H9 (cell line): ENCODE measurements at regions not wholly inside any gene's neighbourhood (a gene's known extent, or its start where the extent isn't known, plus 50 kb on each side); places are given as distances from the start of the nearest gene placed in this dataset.

ENCODE experiments used
- DNase-seq: peaks from one replicate; pipeline ENCODE4 v3.0.0-alpha.2; 2017
- H2AFZ ChIP-seq: one replicate; pipeline ENCODE4 v1.6.1; 2013; ENCODE audit warnings: mild to moderate bottlenecking, low read length, control low read depth, moderate library complexity
- H2AK5ac ChIP-seq: 2 replicates; pipeline ENCODE4 v1.6.1; 2013; ENCODE audit warnings: low read length, control low read depth, mixed read lengths; ENCODE audit not compliant: insufficient read length
- H2BK120ac ChIP-seq: one replicate; pipeline ENCODE4 v1.6.1; 2013; ENCODE audit warnings: low read depth, mild to moderate bottlenecking, low read length, control low read depth, inconsistent platforms; ENCODE audit not compliant: poor library complexity, severe bottlenecking
- H2BK12ac ChIP-seq: 2 replicates; pipeline ENCODE4 v1.6.1; 2013; ENCODE audit warnings: low read length, control low read depth, mixed read lengths, low read depth; ENCODE audit not compliant: insufficient read length
- H2BK15ac ChIP-seq: 2 replicates; pipeline ENCODE4 v1.6.1; 2013; ENCODE audit warnings: low read depth, low read length, control low read depth
- H2BK20ac ChIP-seq: one replicate; pipeline ENCODE4 v1.6.1; 2013; ENCODE audit warnings: low read depth, mild to moderate bottlenecking, low read length, control low read depth, inconsistent platforms; ENCODE audit not compliant: poor library complexity, severe bottlenecking
- H2BK5ac ChIP-seq: 2 replicates; pipeline ENCODE4 v1.6.1; 2013; ENCODE audit warnings: low read length, control low read depth, mixed read lengths; ENCODE audit not compliant: insufficient read length
- H3K14ac ChIP-seq: 2 replicates; pipeline ENCODE4 v1.6.1; 2013; ENCODE audit warnings: low read length, control low read depth; ENCODE audit not compliant: insufficient read depth
- H3K18ac ChIP-seq: 2 replicates; pipeline ENCODE4 v1.6.1; 2013; ENCODE audit warnings: low read depth, mild to moderate bottlenecking, mixed read lengths, low read length, control low read depth; ENCODE audit not compliant: insufficient read length
- H3K23ac ChIP-seq: 2 replicates; pipeline ENCODE4 v1.6.1; 2013; ENCODE audit warnings: low read length, control low read depth, mixed read lengths, low read depth; ENCODE audit not compliant: insufficient read length
- H3K23me2 ChIP-seq: 2 replicates; pipeline ENCODE4 v1.6.1; 2013; ENCODE audit warnings: low read depth, mild to moderate bottlenecking, mixed read lengths, low read length, control low read depth; ENCODE audit not compliant: insufficient read length, poor library complexity, severe bottlenecking
- H3K27ac ChIP-seq: 2 replicates; pipeline ENCODE4 v1.5.1; 2013; ENCODE audit warnings: low read length, control low read depth, mixed read lengths, low read depth; ENCODE audit not compliant: insufficient read length
- H3K27me3 ChIP-seq: 2 replicates; pipeline ENCODE4 v1.6.1; 2013; ENCODE audit warnings: low read length, control low read depth, inconsistent platforms; ENCODE audit not compliant: insufficient read depth
- H3K4ac ChIP-seq: 2 replicates; pipeline ENCODE4 v1.6.1; 2013; ENCODE audit warnings: low read depth, mild to moderate bottlenecking, control low read depth, inconsistent platforms, low read length, moderate library complexity
- H3K4me1 ChIP-seq: 2 replicates; pipeline ENCODE4 v1.6.1; 2013; ENCODE audit warnings: low read length, control low read depth, inconsistent platforms; ENCODE audit not compliant: insufficient read depth
- H3K4me2 ChIP-seq: 2 replicates; pipeline ENCODE4 v1.6.1; 2013; ENCODE audit warnings: low read length, control low read depth, mixed read lengths; ENCODE audit not compliant: insufficient read length, insufficient read depth
- H3K56ac ChIP-seq: 2 replicates; pipeline ENCODE4 v1.6.1; 2013; ENCODE audit warnings: low read depth, mild to moderate bottlenecking, mixed read lengths, low read length, control low read depth; ENCODE audit not compliant: insufficient read length
- H3K79me1 ChIP-seq: 2 replicates; pipeline ENCODE4 v1.6.1; 2013; ENCODE audit warnings: low read depth, mild to moderate bottlenecking, moderate library complexity, low read length, control low read depth, inconsistent platforms; ENCODE audit not compliant: insufficient read depth, poor library complexity, severe bottlenecking
- H3K79me2 ChIP-seq: 2 replicates; pipeline ENCODE4 v1.6.1; 2013; ENCODE audit warnings: low read length, control low read depth, inconsistent platforms; ENCODE audit not compliant: insufficient read depth
- H3K9ac ChIP-seq: 2 replicates; pipeline ENCODE4 v1.6.1; 2013; ENCODE audit warnings: low read length, control low read depth, mixed read lengths; ENCODE audit not compliant: insufficient read length; ENCODE audit errors: extremely low read depth
- H3K9me3 ChIP-seq: one replicate; pipeline ENCODE4 v1.6.1; 2013; ENCODE audit warnings: low read depth, low read length, inconsistent platforms; ENCODE audit not compliant: control insufficient read depth
- H3T11ph ChIP-seq: one replicate; pipeline ENCODE4 v1.6.1; 2013; ENCODE audit warnings: mild to moderate bottlenecking, low read length, control low read depth, inconsistent platforms
- H4K20me1 ChIP-seq: one replicate; pipeline ENCODE4 v1.6.1; 2013; ENCODE audit not compliant: control insufficient read depth, insufficient read length, insufficient read depth
- H4K5ac ChIP-seq: 2 replicates; pipeline ENCODE4 v1.6.1; 2013; ENCODE audit warnings: low read depth, mild to moderate bottlenecking, mixed read lengths, low read length, control low read depth; ENCODE audit not compliant: insufficient read length
- H4K8ac ChIP-seq: replicated peaks from 2 replicates; pipeline ENCODE4 v1.6.1; 2013; ENCODE audit warnings: low read length, control low read depth, mixed read lengths, low read depth; ENCODE audit not compliant: insufficient read length
- H4K91ac ChIP-seq: 2 replicates; pipeline ENCODE4 v1.6.1; 2013; ENCODE audit warnings: low read depth, mild to moderate bottlenecking, moderate library complexity, mixed read lengths, low read length, control low read depth; ENCODE audit not compliant: insufficient read length
- H3K27ac Mint-ChIP-seq, 3 experiments: 2 replicates in 2 of 3; 3 replicates in 1 of 3; pipeline ENCODE4 v1.8.0; 2020 to 2021; ENCODE audit warnings: mixed read lengths in 3 of 3, mild to moderate bottlenecking in 1 of 3, moderate library complexity in 1 of 3
- H3K27me3 Mint-ChIP-seq: 2 replicates; pipeline ENCODE4 v1.8.0; 2021; ENCODE audit warnings: low read depth, mild to moderate bottlenecking, moderate library complexity, mixed read lengths
- H3K36me3 Mint-ChIP-seq, 3 experiments: 2 replicates in 2 of 3; 3 replicates in 1 of 3; pipeline ENCODE4 v1.8.0; 2020 to 2021; ENCODE audit warnings: low read depth in 3 of 3, mixed read lengths in 3 of 3; ENCODE audit not compliant: insufficient read depth in 1 of 3
- H3K4me1 Mint-ChIP-seq, 2 experiments: 2 replicates each; pipeline ENCODE4 v1.8.0; 2020; ENCODE audit warnings: mixed read lengths in 2 of 2
- H3K4me3 Mint-ChIP-seq, 2 experiments: 2 replicates in 1 of 2; 3 replicates in 1 of 2; pipeline ENCODE4 v1.8.0; 2020 to 2021; ENCODE audit warnings: mild to moderate bottlenecking in 2 of 2, mixed read lengths in 2 of 2, moderate library complexity in 1 of 2
- H3K9me3 Mint-ChIP-seq, 2 experiments: 2 replicates in 1 of 2; 3 replicates in 1 of 2; pipeline ENCODE4 v1.8.0; 2020; ENCODE audit warnings: mild to moderate bottlenecking in 2 of 2, mixed read lengths in 2 of 2, moderate library complexity in 1 of 2
- WGBS: extraction: QIAGEN DNeasy Blood & Tissue Kit; methylation state at CpG from one replicate; pipeline ENCODE4 v1.1.7; 2013; ENCODE audit warnings: missing lambda C conversion rate, low lambda C conversion rate, mixed read lengths; ENCODE audit not compliant: insufficient read length; ENCODE audit errors: extremely low coverage; 5-methylcytosine and 5-hydroxymethylcytosine counted together
- TF ChIP-seq, protein P1 (sequence below): fragments of 200-600 bp; sonication (generic); conservative IDR thresholded peaks from 3 replicates; pipeline ENCODE4 v1.8.0; 2021; ENCODE audit warnings: antibody characterized with exemption, mild to moderate bottlenecking

DNA sequence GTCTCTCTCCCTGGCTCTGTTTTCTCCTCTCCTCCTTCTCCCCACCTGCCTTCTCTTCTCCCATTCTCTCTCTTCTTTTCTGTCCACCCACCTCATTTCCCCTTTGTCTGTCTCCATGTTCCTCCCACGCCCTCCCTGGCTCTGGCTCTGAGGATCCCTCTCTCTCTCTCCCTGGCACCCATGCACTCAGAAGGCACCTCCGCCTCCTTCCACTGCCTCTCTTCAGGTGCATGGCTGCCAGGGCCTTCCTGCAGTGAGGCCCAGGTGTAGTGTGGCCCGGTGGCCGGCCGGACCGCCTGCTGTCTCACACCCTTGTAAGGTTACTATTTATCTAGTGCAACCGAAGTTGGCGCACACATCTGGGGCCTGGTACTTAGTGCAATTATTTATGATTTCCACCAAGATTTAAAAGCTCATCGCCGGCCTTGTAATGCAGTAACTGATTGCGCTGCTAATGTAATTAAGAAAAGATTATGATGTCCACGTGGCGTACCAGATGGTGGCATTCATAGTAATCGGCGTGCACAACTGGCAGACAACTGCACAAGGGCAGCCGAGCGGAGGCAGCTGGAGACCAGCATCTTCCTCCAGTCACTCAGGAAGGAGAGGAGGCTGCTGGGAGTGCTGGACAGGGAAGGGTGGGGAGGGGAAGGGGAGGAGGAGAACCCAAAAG, 50.4 kb upstream of the MVB12B start:
- no peak overlapping the region for H3K56ac ChIP-seq
- no peak overlapping the region for H4K91ac ChIP-seq
- no peak overlapping the region for H3T11ph ChIP-seq
- H3K79me2 ChIP-seq = no peaks in the 10 kb centered on the region
- H3K27ac ChIP-seq = no peak overlapping the region
- no peaks in the 10 kb centered on the region; the same call in 1 of the 2 replicates for H3K4me1 ChIP-seq
- Mint-ChIP-seq H3K9me3 (peaks cover 0 to 6% of the 10 kb centered on the region in 2 experiments; a peak in 4 of 5 replicates), H3K27ac (peak overlapping the region in 1 of 3 experiments; percentile 5; a peak in 1 of 7 replicates), H3K4me3 (no peak overlapping the region), H3K4me1 (peaks cover 11 to 15% of the 10 kb centered on the region in 2 experiments), H3K36me3 (no peaks in the 10 kb centered on the region), H3K27me3 (peaks cover 4% of the 10 kb centered on the region)
- H3K79me1 ChIP-seq = no peaks in the 10 kb centered on the region
- H3K18ac ChIP-seq = no peak overlapping the region
- H3K23ac ChIP-seq = no peak overlapping the region
- H2BK5ac ChIP-seq = no peak overlapping the region
- no peak overlapping the region for H3K9ac ChIP-seq
- H3K14ac ChIP-seq = peak overlapping the region; percentile 30; the same call in 1 of the 2 replicates
- H4K20me1 ChIP-seq = no peaks in the 10 kb centered on the region
- H2BK12ac ChIP-seq = no peak overlapping the region
- H3K27me3 ChIP-seq = no peaks in the 10 kb centered on the region
- TF ChIP-seq, protein P1, sequence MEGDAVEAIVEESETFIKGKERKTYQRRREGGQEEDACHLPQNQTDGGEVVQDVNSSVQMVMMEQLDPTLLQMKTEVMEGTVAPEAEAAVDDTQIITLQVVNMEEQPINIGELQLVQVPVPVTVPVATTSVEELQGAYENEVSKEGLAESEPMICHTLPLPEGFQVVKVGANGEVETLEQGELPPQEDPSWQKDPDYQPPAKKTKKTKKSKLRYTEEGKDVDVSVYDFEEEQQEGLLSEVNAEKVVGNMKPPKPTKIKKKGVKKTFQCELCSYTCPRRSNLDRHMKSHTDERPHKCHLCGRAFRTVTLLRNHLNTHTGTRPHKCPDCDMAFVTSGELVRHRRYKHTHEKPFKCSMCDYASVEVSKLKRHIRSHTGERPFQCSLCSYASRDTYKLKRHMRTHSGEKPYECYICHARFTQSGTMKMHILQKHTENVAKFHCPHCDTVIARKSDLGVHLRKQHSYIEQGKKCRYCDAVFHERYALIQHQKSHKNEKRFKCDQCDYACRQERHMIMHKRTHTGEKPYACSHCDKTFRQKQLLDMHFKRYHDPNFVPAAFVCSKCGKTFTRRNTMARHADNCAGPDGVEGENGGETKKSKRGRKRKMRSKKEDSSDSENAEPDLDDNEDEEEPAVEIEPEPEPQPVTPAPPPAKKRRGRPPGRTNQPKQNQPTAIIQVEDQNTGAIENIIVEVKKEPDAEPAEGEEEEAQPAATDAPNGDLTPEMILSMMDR = no peak
- WGBS = no CpG with 5 or more reads among the region's 17 CpGs
- H4K8ac ChIP-seq = no peak overlapping the region
- no peak for DNase-seq
- H2BK120ac ChIP-seq = no peak overlapping the region
- H2AK5ac ChIP-seq = no peak overlapping the region
- no peak overlapping the region for H2AFZ ChIP-seq
- no peak overlapping the region for H2BK15ac ChIP-seq
- H3K4me2 ChIP-seq = no peak overlapping the region
- H2BK20ac ChIP-seq = no peak overlapping the region
- H3K4ac ChIP-seq = no peak overlapping the region
- no peaks in the 10 kb centered on the region for H3K23me2 ChIP-seq
- no peak overlapping the region for H4K5ac ChIP-seq
- no peaks in the 10 kb centered on the region for H3K9me3 ChIP-seq
